22Rv1 (cell line): ENCODE measurements at regions not wholly inside any gene's neighbourhood (a gene's known extent, or its start where the extent isn't known, plus 50 kb on each side); places are given as distances from the start of the nearest gene placed in this dataset.

Source experiments
- ZFX ChIP-seq: fragments of 450-650 bp; IDR thresholded peaks from 2 replicates; pipeline ENCODE4 v1.6.1; 2017; ENCODE audit warnings: antibody characterized with exemption, borderline replicate concordance
- TF ChIP-seq, protein P1 (sequence below): fragments of 450-650 bp; IDR thresholded peaks from 2 replicates; pipeline ENCODE4 v1.5.1; 2017; ENCODE audit warnings: mild to moderate bottlenecking

DNA sequence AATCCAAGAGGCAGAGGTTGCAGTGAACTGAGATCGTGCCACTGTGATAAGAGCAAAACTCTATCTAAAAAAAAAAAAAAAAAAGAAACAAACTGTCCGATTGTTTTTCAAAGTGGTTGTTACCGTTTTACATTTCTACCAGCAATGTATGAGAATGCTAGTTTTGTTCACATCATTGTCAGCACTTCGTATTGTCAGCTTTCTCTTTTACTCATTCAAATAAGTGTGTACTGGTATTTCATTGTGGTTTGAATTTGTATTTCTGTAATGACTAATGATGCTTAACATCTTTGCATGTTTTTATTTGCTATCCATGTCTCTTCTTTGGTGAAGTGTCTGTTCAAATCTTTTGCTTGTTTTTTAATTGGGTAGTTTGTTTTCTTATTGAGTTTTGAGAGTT lies 65.8 kb downstream of the GPR101 start:
- TF ChIP-seq, protein P1, sequence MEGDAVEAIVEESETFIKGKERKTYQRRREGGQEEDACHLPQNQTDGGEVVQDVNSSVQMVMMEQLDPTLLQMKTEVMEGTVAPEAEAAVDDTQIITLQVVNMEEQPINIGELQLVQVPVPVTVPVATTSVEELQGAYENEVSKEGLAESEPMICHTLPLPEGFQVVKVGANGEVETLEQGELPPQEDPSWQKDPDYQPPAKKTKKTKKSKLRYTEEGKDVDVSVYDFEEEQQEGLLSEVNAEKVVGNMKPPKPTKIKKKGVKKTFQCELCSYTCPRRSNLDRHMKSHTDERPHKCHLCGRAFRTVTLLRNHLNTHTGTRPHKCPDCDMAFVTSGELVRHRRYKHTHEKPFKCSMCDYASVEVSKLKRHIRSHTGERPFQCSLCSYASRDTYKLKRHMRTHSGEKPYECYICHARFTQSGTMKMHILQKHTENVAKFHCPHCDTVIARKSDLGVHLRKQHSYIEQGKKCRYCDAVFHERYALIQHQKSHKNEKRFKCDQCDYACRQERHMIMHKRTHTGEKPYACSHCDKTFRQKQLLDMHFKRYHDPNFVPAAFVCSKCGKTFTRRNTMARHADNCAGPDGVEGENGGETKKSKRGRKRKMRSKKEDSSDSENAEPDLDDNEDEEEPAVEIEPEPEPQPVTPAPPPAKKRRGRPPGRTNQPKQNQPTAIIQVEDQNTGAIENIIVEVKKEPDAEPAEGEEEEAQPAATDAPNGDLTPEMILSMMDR: no peak
- TF ChIP-seq ZFX: no peak
